HCT116 (cell line): ENCODE measurements at regions not wholly inside any gene's neighbourhood (a gene's known extent, or its start where the extent isn't known, plus 50 kb on each side); places are given as distances from the start of the nearest gene placed in this dataset.

Experiments used
- ATAC-seq: fragments of 200-7000 bp; cut with Tn5 transposase; 2 replicates; pipeline ENCODE4 v1.9.1; 2020; ENCODE audit warnings: mild to moderate bottlenecking, moderate library complexity
- BruUV-seq: library from RNA; stranded (reverse); fragments of 400-500 nt; replicated peaks from 2 replicates; lab custom pipeline; 2021; lab: Mats Ljungman, UMichigan
- CTCF ChIA-PET: fragments of 300-600 bp; sonication (Branson Sonifier 250); formaldehyde crosslinking; loops from one replicate; lab custom pipeline; 2021; ENCODE audit warnings: antibody characterized with exemption; lab: Charles Lee
- POLR2A ChIA-PET: fragments of 300-600, 350-600 bp; sonication (Branson Sonifier 250); formaldehyde crosslinking; loops from one replicate; lab custom pipeline; 2021; ENCODE audit warnings: antibody characterized with exemption; lab: Charles Lee
- RAD21 ChIA-PET, 2 experiments: fragments of 300-600 bp; sonication (Branson Sonifier 250); formaldehyde crosslinking; loops; one replicate each; lab custom pipeline; 2023; ENCODE audit warnings: low total read pairs in 2 of 2; ENCODE audit not compliant: uncharacterized antibody in 2 of 2, unreplicated experiment in 2 of 2, low non-redundant PET in 1 of 2; lab: Charles Lee
- DNase-seq: peaks from one replicate; pipeline ENCODE4 v3.0.0-alpha.2; 2010; ENCODE audit warnings: low read depth, low spot score
- H2AFZ ChIP-seq: fragments of 200-600 bp; shearing (Covaris generic), sonication (generic); 2 replicates; pipeline ENCODE4 v1.6.1; 2017; ENCODE audit warnings: low read depth, mixed run types, mixed read lengths, antibody characterized with exemption, low read length; ENCODE audit not compliant: poor library complexity, severe bottlenecking
- H3K27ac ChIP-seq: 2 replicates; pipeline ENCODE4 v1.5.1; 2012; ENCODE audit warnings: low read depth, low read length
- H3K27me3 ChIP-seq: fragments of 200-600 bp; sonication (generic); 2 replicates; pipeline ENCODE4 v1.6.1; 2016; ENCODE audit warnings: mixed run types, low read length, mixed read lengths; ENCODE audit not compliant: insufficient read depth
- H3K36me3 ChIP-seq, 2 experiments: fragments of 200-500 bp in 1 of 2; fragments of 200-600 bp in 1 of 2; sonication (Bioruptor generic) in 1 of 2; sonication (generic) in 1 of 2; 2 replicates each; pipeline versions ENCODE4 v1.5.1 to v1.6.1; 2014 to 2016; ENCODE audit warnings: low read length in 2 of 2, inconsistent platforms in 1 of 2, mixed read lengths in 1 of 2, mixed run types in 1 of 2; ENCODE audit not compliant: insufficient read depth in 2 of 2, control insufficient read depth in 1 of 2
- H3K4me1 ChIP-seq, 2 experiments: fragments of 200-600 bp in 1 of 2; sonication (generic) in 1 of 2; 2 replicates each; pipeline versions ENCODE4 v1.5.1 to v1.6.1; 2012 to 2017; ENCODE audit warnings: low read length in 2 of 2, inconsistent platforms in 1 of 2, mild to moderate bottlenecking in 1 of 2, mixed read lengths in 1 of 2, mixed run types in 1 of 2, moderate library complexity in 1 of 2; ENCODE audit not compliant: insufficient read depth in 2 of 2, control insufficient read depth in 1 of 2
- H3K4me2 ChIP-seq: fragments of 200-600 bp; sonication (generic); 2 replicates; pipeline ENCODE4 v1.6.1; 2017; ENCODE audit warnings: mixed run types, low read length, mixed read lengths
- H3K4me3 ChIP-seq, 2 experiments: fragments of 200-600 bp in 1 of 2; sonication (generic) in 1 of 2; replicated peaks in 1 of 2; 2 replicates each; pipeline ENCODE4 v1.5.1; 2011 to 2016; ENCODE audit warnings: low read length in 2 of 2, control low read depth in 1 of 2, low read depth in 1 of 2, mild to moderate bottlenecking in 1 of 2, mixed read lengths in 1 of 2, mixed run types in 1 of 2
- H3K79me2 ChIP-seq: fragments of 200-600 bp; sonication (generic); 2 replicates; pipeline ENCODE4 v1.6.1; 2017; ENCODE audit warnings: mild to moderate bottlenecking, mixed run types, low read length, moderate library complexity, mixed read lengths; ENCODE audit not compliant: insufficient read depth
- H3K9ac ChIP-seq: fragments of 200-600 bp; sonication (generic); 2 replicates; pipeline ENCODE4 v1.6.1; 2016; ENCODE audit warnings: low read length, mixed read lengths
- H3K9me2 ChIP-seq: fragments of 200-600 bp; sonication (generic), shearing (Covaris generic); 2 replicates; pipeline ENCODE4 v1.6.1; 2017; ENCODE audit warnings: mixed run types, mild to moderate bottlenecking, moderate library complexity; ENCODE audit not compliant: insufficient read depth
- H3K9me3 ChIP-seq, 2 experiments: fragments of 200-500 bp in 1 of 2; fragments of 200-600 bp in 1 of 2; sonication (Bioruptor generic) in 1 of 2; sonication (generic) in 1 of 2; 2 replicates each; pipeline ENCODE4 v1.6.1; 2014 to 2017; ENCODE audit warnings: low read length in 2 of 2, mixed read lengths in 2 of 2, inconsistent platforms in 1 of 2, low read depth in 1 of 2, mild to moderate bottlenecking in 1 of 2, mixed run types in 1 of 2, moderate library complexity in 1 of 2; ENCODE audit not compliant: control insufficient read depth in 1 of 2, insufficient read depth in 1 of 2
- H4K20me1 ChIP-seq: fragments of 200-600 bp; sonication (generic), shearing (Covaris generic); 2 replicates; pipeline ENCODE4 v1.6.1; 2017; ENCODE audit warnings: mixed run types, mild to moderate bottlenecking, moderate library complexity; ENCODE audit not compliant: insufficient read depth
- CBX3 ChIP-seq: IDR thresholded peaks from 2 replicates; pipeline ENCODE4 v1.6.1; 2012; ENCODE audit warnings: low read depth
- CEBPB ChIP-seq: IDR thresholded peaks from 2 replicates; pipeline ENCODE4 v1.6.1; 2012; ENCODE audit warnings: low read depth
- ELF1 ChIP-seq: IDR thresholded peaks from 2 replicates; pipeline ENCODE4 v1.6.1; 2012; ENCODE audit warnings: low read depth, borderline replicate concordance
- FOSL1 ChIP-seq: IDR thresholded peaks from 2 replicates; pipeline ENCODE4 v1.6.1; 2012; ENCODE audit warnings: low read depth
- JUND ChIP-seq: IDR thresholded peaks from 2 replicates; pipeline ENCODE4 v1.6.1; 2012
- POLR2A ChIP-seq: IDR thresholded peaks from 2 replicates; pipeline ENCODE4 v1.7.0; 2011; ENCODE audit warnings: borderline replicate concordance; ENCODE audit not compliant: insufficient read depth, insufficient read length; ENCODE audit errors: extremely low read depth
- POLR2AphosphoS5 ChIP-seq: IDR thresholded peaks from 2 replicates; pipeline ENCODE4 v1.6.1; 2011; ENCODE audit warnings: mild to moderate bottlenecking, low read depth, low read length, moderate library complexity
- RAD21 ChIP-seq: IDR thresholded peaks from 2 replicates; pipeline ENCODE4 v1.6.1; 2012; ENCODE audit warnings: low read depth, mild to moderate bottlenecking
- SIN3A ChIP-seq: IDR thresholded peaks from 2 replicates; pipeline ENCODE4 v1.6.1; 2012; ENCODE audit warnings: low read depth
- SP1 ChIP-seq: IDR thresholded peaks from 2 replicates; pipeline ENCODE4 v1.6.1; 2012; ENCODE audit warnings: low read depth
- YY1 ChIP-seq: IDR thresholded peaks from 2 replicates; pipeline ENCODE4 v1.6.1; 2011; ENCODE audit warnings: low read length, low read depth, moderate library complexity, mild to moderate bottlenecking; ENCODE audit not compliant: insufficient replicate concordance; ENCODE audit errors: extremely low read depth
- intact Hi-C: fragments of 100-400 bp; cut with micrococcal nuclease; formaldehyde crosslinking; loops from 2 replicates; pipeline ENCODE4 v1.10.0; 2022
- TF ChIP-seq, protein P1 (sequence below): IDR thresholded peaks from 2 replicates; pipeline ENCODE4 v1.6.1; 2012; ENCODE audit warnings: low read depth

DNA sequence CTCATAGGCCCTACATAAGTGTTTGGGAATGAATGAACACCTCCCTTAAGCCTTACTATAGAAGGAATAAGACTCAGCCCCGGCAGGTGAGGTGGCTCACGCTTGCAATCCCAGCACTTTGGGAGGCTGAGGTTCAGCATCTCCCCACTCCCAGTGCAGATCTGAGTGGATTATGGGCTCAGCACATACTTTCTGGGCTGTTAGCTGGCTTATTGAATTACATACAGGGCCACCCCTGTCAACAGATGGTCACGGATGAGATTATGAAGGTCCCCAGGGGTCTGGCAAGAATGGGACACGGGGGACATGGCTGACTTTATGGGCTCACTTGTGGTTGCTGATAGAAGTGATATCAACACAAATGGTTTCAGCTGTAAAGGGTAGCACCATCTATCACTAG, 322.3 kb downstream of the TSN start:
- CTCF ChIA-PET, result no interaction called here
- RAD21 ChIA-PET, result no interaction called here
- no TSS peak for BruUV-seq
- TF ChIP-seq RAD21, result no peak
- TF ChIP-seq FOSL1, result no peak
- TF ChIP-seq SIN3A, result no peak
- TF ChIP-seq, protein P1, sequence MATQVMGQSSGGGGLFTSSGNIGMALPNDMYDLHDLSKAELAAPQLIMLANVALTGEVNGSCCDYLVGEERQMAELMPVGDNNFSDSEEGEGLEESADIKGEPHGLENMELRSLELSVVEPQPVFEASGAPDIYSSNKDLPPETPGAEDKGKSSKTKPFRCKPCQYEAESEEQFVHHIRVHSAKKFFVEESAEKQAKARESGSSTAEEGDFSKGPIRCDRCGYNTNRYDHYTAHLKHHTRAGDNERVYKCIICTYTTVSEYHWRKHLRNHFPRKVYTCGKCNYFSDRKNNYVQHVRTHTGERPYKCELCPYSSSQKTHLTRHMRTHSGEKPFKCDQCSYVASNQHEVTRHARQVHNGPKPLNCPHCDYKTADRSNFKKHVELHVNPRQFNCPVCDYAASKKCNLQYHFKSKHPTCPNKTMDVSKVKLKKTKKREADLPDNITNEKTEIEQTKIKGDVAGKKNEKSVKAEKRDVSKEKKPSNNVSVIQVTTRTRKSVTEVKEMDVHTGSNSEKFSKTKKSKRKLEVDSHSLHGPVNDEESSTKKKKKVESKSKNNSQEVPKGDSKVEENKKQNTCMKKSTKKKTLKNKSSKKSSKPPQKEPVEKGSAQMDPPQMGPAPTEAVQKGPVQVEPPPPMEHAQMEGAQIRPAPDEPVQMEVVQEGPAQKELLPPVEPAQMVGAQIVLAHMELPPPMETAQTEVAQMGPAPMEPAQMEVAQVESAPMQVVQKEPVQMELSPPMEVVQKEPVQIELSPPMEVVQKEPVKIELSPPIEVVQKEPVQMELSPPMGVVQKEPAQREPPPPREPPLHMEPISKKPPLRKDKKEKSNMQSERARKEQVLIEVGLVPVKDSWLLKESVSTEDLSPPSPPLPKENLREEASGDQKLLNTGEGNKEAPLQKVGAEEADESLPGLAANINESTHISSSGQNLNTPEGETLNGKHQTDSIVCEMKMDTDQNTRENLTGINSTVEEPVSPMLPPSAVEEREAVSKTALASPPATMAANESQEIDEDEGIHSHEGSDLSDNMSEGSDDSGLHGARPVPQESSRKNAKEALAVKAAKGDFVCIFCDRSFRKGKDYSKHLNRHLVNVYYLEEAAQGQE, result no peak
- TF ChIP-seq CBX3, result no peak
- TF ChIP-seq ELF1, result no peak
- TF ChIP-seq CEBPB, result no peak
- no peak for TF ChIP-seq POLR2AphosphoS5
- TF ChIP-seq YY1, result no peak
- no peak for TF ChIP-seq POLR2A
- TF ChIP-seq SP1, result no peak
- TF ChIP-seq JUND, result no peak
- Histone ChIP-seq H3K9ac (no peak overlapping the region), H3K9me2 (no peaks in the 10 kb centered on the region), H3K27me3 (peaks cover 26% of the 10 kb centered on the region), H2AFZ (no peak overlapping the region), H3K27ac (no peak overlapping the region), H3K4me2 (no peak overlapping the region), H3K4me1 (no peaks in the 10 kb centered on the region), H3K36me3 (no peaks in the 10 kb centered on the region), H3K4me3 (no peak overlapping the region), H3K9me3 (no peaks in the 10 kb centered on the region), H4K20me1 (no peaks in the 10 kb centered on the region), H3K79me2 (no peaks in the 10 kb centered on the region)
- POLR2A ChIA-PET, result no interaction called here
- DNase-seq (no peak), ATAC-seq (no peak)
- intact Hi-C loops, result no loop called here
